H7 (cell line): ENCODE measurements at regions not wholly inside any gene's neighbourhood (a gene's known extent, or its start where the extent isn't known, plus 50 kb on each side); places are given as distances from the start of the nearest gene placed in this dataset.
A peak's percentile ranks its signal among the peaks of the same experiment; 100 is the strongest.
"Not testable (repeated sequence)": the region's sequence is repeated elsewhere in the genome, so short reads cannot be mapped to it uniquely, and the experiment has no call there.

Source experiments
- DNase-seq: peaks from one replicate; pipeline ENCODE4 v3.0.0; 2012
- H3K27me3 ChIP-seq: 2 replicates; pipeline ENCODE4 v1.6.0; 2011; ENCODE audit warnings: mild to moderate bottlenecking, low read length; ENCODE audit not compliant: control insufficient read depth, insufficient read depth
- H3K36me3 ChIP-seq: replicated peaks from 2 replicates; pipeline ENCODE4 v1.5.1; 2011; ENCODE audit warnings: low read length; ENCODE audit not compliant: control insufficient read depth, insufficient read depth
- H3K4me3 ChIP-seq: 2 replicates; pipeline ENCODE4 v1.5.1; 2011; ENCODE audit warnings: low read depth, mild to moderate bottlenecking, control low read depth, low read length, moderate library complexity; ENCODE audit not compliant: insufficient read depth

DNA sequence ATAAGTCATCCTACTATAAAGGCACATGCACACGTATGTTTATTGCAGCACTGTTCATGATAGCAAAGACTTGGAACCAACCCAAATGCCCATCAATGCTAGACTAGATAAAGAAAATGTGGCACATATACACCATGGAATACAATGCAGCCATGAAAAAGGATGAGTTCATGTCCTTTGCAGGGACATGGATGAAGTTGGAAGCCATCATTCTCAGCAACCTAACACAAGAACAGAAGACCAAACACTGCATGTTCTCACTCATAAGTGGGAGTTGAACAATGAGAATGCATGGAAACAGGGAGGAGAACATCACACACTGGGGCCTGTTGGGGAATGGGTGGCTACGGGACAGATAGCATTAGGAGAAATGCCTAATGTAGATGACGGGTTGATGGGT lies 110.3 kb upstream of the TGIF2LX start:
- not testable (repeated sequence) for H3K36me3 ChIP-seq, H3K4me3 ChIP-seq, DNase-seq, H3K27me3 ChIP-seq

DNA sequence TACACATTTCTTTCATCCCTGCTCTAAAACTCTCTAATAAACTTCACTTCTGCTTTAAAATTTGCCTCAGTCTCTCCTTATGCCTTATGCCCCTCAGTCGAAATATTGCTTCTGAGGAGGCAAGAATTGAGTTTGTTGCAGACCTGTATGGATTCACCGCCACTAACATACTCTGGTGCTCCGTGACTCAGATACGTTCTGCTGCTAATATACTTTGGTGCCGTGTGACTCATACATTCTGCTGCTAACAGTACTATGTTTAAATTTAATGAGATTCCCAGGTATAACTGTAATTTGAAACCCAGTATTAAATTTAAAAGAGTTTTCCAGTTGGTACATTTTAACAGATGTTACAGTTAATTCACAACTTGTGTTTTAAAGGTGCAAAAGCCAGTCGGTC lies 82.0 kb upstream of the TGIF2LX start:
- H3K36me3 ChIP-seq, DNase-seq: not testable (repeated sequence)

DNA sequence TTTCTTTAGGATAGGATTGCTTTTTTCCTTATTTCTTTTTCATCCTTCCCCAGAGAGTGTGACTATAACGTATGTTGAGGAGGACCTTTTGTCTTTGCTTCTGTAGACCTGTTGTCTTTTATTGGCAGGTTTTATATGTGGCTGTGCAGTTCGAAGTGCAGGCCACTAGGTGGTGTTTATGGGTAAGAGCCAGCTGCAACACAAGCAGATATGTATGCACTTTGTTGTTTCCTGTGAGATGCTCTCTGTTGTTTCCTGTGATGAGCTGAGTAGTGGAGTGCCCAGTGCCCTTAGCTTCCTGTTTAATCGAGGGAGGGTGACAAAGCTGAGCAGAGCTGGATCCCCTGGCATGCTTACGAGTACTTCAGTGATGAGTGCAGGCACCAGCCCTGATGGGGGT lies 50.0 kb upstream of the TGIF2LX start:
- H3K27me3 ChIP-seq, H3K36me3 ChIP-seq, H3K4me3 ChIP-seq: not testable (repeated sequence)
- peak; percentile 1 for DNase-seq

More for the DNA sequence above, 82.0 kb upstream of the TGIF2LX start:
- H3K4me3 ChIP-seq, H3K27me3 ChIP-seq: not testable (repeated sequence)
